PFSK-1 (cell line): ENCODE measurements at regions not wholly inside any gene's neighbourhood (a gene's known extent, or its start where the extent isn't known, plus 50 kb on each side); places are given as distances from the start of the nearest gene placed in this dataset.

Experiments used
- FOXP2 ChIP-seq: optimal IDR thresholded peaks from 2 replicates; pipeline ENCODE3; 2011; ENCODE audit warnings: borderline replicate concordance, control low read depth, inconsistent platforms; ENCODE audit not compliant: insufficient read depth; ENCODE audit errors: extremely low read length, extremely low read depth
- POLR2AphosphoS5 ChIP-seq: IDR thresholded peaks from 2 replicates; pipeline ENCODE4 v1.6.1; 2012; ENCODE audit warnings: low read depth, mild to moderate bottlenecking, control low read depth, low read length, moderate library complexity
- SIN3A ChIP-seq: IDR thresholded peaks from 2 replicates; pipeline ENCODE4 v1.6.1; 2012; ENCODE audit warnings: mild to moderate bottlenecking, low read length, moderate library complexity, borderline replicate concordance; ENCODE audit not compliant: insufficient read depth
- TAF1 ChIP-seq: IDR thresholded peaks from 2 replicates; pipeline ENCODE4 v1.6.1; 2012; ENCODE audit warnings: low read length, control low read depth, borderline replicate concordance; ENCODE audit not compliant: insufficient read depth
- TF ChIP-seq, protein P1 (sequence below), 2 experiments: IDR thresholded peaks; 2 replicates each; pipeline versions ENCODE4 v1.6.1 to v1.8.0; 2011 to 2012; ENCODE audit warnings: low read depth in 2 of 2, low read length in 2 of 2, control low read depth in 1 of 2, inconsistent platforms in 1 of 2, mild to moderate bottlenecking in 1 of 2, moderate library complexity in 1 of 2; ENCODE audit not compliant: insufficient read depth in 1 of 2

DNA sequence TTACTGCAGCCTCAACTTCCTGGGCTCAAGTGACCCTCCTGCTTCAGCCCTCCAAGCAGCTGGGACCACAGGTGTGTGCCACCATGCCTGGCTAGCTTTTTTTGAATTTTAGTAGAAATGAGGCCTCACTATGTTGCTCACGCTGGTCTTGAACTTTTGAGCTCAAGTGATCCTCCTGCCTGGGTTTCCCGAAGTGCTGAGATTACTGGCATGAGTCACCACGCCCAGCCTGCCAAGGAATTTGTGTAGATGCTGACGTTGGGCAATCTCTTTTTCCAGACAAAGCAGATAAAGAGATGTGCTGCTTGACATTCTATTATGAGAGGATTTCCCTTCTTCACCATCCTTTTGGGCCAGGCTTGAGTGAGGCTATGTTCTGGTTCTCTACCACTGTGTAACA is 254.5 kb upstream of the RPS6KA3 start:
- TF ChIP-seq POLR2AphosphoS5 (no peak), FOXP2 (no peak), TAF1 (no peak), SIN3A (no peak)
- TF ChIP-seq, protein P1, sequence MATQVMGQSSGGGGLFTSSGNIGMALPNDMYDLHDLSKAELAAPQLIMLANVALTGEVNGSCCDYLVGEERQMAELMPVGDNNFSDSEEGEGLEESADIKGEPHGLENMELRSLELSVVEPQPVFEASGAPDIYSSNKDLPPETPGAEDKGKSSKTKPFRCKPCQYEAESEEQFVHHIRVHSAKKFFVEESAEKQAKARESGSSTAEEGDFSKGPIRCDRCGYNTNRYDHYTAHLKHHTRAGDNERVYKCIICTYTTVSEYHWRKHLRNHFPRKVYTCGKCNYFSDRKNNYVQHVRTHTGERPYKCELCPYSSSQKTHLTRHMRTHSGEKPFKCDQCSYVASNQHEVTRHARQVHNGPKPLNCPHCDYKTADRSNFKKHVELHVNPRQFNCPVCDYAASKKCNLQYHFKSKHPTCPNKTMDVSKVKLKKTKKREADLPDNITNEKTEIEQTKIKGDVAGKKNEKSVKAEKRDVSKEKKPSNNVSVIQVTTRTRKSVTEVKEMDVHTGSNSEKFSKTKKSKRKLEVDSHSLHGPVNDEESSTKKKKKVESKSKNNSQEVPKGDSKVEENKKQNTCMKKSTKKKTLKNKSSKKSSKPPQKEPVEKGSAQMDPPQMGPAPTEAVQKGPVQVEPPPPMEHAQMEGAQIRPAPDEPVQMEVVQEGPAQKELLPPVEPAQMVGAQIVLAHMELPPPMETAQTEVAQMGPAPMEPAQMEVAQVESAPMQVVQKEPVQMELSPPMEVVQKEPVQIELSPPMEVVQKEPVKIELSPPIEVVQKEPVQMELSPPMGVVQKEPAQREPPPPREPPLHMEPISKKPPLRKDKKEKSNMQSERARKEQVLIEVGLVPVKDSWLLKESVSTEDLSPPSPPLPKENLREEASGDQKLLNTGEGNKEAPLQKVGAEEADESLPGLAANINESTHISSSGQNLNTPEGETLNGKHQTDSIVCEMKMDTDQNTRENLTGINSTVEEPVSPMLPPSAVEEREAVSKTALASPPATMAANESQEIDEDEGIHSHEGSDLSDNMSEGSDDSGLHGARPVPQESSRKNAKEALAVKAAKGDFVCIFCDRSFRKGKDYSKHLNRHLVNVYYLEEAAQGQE (IDR thresholded peaks at IDR 0.05; ENCODE audit: insufficient read depth in 1 of 2, low read depth in 2 of 2, low read length in 2 of 2), result no peak
